ENCODE measurements at regions not wholly inside any gene's neighbourhood (a gene's known extent, or its start where the extent isn't known, plus 50 kb on each side); places are given as distances from the start of the nearest gene placed in this dataset.
"Not testable (repeated sequence)": the region's sequence is repeated elsewhere in the genome, so short reads cannot be mapped to it uniquely, and the experiment has no call there.

DNA sequence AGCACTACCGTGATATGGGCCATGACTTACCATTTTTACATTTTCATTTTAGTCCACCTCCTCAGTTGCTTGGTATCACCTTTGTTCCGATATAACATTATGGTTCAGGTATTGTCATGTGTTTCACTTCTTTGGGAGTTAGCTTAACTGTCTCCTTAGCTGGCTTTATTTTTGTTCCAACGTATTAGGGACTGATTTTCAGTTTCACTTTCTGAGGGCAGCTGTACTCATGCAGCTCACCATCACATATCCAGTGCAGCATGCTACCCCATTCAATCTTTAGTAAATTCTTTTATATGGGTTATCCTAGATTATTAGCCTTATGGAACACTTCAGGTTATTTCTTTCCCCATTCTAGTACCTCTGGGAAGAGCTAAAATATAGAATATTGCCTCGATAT is 362.2 kb upstream of the IRAK1BP1 start:
- DNase-seq (ENCODE audit: low spot score) = no peak

DNA sequence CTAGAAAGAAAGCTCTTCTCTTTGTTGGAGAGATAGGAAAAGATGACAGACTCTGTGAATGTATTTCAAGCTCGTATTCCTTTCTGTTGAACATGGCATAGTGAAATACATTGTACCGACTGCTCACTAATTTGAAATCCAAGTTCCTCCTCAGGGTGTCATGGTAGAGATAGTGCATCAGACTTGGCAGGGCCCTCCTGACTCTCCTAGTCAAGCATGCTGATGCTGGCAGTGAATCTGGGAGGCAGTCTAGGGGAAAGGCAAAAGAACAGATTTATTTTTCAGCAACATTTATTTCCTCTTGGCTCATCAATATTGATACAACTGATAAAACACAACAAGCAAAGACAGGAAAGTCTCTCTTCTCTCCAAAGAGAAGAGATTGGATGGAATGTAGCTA is 356.3 kb upstream of the IRAK1BP1 start:
- DNase-seq (ENCODE audit: low spot score) = no peak

GRCh38 chr6:78513856-78514255 is 353.5 kb upstream of the IRAK1BP1 start:
- no peak for DNase-seq (ENCODE audit: low spot score)

- DNase-seq (ENCODE audit: low spot score) = no peak
Observed at GRCh38 chr6:78515271-78515670, 352.1 kb upstream of the IRAK1BP1 start.

DNA sequence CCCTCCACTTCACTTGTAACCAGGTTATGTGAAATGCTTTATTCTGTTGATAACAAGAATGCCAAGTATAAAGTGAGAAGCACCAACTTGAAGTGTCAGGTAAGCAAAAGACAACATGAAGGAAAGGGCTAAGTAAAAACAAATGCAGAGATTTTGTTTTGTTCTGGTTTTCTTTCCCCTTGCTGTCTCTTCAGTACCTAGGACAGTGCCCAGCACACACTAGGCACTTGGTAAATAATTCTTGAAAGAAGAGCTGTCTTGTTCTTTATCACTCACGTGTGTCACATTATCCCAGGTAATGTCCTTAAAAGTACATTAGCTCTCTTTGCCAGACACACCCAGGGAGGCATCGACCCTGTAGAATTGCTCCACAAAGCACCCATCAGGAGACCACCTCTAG is 350.0 kb upstream of the IRAK1BP1 start:
- no peak for DNase-seq (ENCODE audit: low spot score)

- DNase-seq (ENCODE audit: low spot score) = no peak
Observed at GRCh38 chr6:78523622-78524021, 343.7 kb upstream of the IRAK1BP1 start.

GRCh38 chr6:78525976-78526375 is 341.4 kb upstream of the IRAK1BP1 start:
- DNase-seq (ENCODE audit: low spot score) = no peak

DNA sequence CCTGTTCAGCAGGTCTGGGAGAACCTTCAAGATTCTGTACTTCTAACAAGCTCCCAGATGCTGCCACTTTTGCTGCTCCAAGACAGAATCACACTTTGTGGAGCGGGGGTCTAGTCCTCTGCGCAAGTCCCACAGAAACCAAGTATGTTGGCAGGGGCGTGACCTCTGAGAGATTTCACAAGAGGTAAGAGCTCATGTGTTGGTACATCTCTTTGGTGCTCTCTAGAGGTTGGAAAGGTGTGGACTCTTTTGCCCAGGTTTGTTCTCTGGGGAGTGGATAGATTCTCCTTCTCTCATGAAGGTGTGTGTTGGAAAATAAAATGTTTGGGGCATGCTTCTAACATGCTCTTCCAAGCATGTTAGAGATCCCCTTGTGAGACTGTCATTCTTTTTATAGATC is 340.9 kb upstream of the IRAK1BP1 start:
- DNase-seq (ENCODE audit: low spot score) = no peak

GRCh38 chr6:78528926-78529325 is 338.4 kb upstream of the IRAK1BP1 start:
- no peak for DNase-seq (ENCODE audit: low spot score)

GRCh38 chr6:78530208-78530607 is 337.1 kb upstream of the IRAK1BP1 start:
- no peak for DNase-seq (ENCODE audit: low spot score)

DNA sequence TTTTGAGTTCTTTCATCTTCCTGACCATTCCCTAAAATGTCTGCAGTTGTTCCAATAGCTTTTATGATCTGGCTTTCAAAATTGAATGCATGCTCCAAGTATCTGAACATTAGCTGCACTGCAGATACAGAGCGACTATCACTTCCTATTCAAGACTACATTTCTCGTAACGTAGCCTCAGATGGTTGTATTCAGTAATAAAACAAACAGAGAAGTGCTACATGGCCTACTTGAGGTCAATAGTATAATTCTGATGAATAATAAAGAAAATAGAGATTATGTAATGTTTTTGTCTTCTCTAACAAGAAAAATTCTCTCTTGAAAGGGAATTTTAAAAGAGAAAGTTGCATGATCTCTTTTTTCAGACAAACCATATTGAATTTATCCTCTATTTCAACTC is 333.9 kb upstream of the IRAK1BP1 start:
- DNase-seq (ENCODE audit: low spot score) = no peak

DNA sequence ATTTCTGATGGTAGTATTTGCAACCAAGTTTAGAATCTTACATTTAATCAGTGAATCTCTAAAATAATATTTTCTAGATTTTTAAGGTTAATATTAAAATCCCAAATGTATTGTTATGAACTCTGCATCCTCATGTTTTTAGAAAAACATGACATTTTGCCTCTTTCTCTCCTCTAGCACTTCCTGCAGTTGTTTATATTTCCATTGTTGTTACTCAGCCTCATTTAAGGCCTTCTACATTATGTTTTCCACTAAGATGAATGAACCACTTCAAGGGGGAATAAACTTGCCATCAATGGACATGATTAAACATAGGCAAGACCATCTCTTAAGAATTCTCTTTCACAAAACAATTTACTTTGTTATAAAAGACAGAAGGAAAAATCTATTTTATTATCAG is 333.5 kb upstream of the IRAK1BP1 start:
- no peak for DNase-seq (ENCODE audit: low spot score)

DNA sequence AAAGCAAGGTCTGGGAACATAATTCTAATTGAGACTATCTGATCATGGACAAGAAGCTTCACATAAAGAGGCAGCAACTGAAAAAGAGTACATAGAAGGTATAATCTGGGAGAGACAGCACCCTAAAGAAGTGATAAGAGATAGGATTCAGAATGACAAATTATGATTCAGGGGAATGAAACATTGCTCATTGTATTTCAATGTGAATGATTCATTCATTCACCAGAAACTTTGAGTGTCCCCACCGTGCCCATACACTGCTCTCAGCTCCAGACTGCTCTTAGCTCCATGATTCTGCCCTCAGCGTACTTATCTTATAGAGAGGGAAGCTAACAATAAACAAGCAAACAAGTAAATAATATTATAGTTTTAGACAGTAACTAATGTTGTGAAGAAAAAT is 329.3 kb upstream of the IRAK1BP1 start:
- peak; percentile 2 for DNase-seq (ENCODE audit: low spot score)

- DNase-seq (ENCODE audit: low spot score) = not testable (repeated sequence)
Observed at GRCh38 chr6:78547636-78548035, 319.7 kb upstream of the IRAK1BP1 start.

DNA sequence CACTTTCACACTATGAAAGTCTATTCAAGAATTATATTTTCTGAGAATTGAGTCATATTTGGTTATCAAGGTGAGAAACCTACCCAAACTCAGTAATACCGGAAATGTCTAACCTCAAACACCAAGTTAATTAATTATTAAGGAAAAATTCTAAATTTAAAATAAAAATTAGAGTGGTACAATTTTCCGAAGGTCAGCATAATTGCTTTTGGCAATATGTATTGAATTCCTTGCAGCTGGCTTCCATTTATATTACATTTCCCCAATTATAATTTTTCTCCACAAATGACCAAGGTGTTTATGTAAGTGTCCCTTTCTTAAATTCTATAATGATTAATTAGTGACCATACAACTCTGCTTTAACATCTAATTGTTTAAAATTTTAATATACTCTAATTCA is 316.0 kb upstream of the IRAK1BP1 start:
- no peak for DNase-seq (ENCODE audit: low spot score)

DNA sequence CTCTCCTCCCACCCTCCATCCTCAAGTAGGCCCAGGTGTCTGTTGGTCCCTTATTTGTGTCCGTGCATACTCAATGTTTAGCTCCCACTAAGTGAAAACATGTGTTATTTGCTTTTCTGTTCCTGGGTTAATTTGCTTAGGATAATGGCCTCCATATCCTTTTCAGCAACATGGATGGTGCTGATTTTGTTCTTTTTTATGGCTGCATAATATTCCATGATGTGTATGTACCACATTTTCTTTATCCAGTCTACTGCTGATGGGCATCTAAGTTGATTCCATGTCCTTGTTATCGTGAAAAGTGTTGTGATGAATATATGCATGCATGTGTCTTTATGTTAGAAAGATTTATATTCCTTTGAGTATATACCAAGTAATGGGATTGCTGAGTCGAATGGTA is 314.9 kb upstream of the IRAK1BP1 start:
- DNase-seq (ENCODE audit: low spot score) = no peak

DNA sequence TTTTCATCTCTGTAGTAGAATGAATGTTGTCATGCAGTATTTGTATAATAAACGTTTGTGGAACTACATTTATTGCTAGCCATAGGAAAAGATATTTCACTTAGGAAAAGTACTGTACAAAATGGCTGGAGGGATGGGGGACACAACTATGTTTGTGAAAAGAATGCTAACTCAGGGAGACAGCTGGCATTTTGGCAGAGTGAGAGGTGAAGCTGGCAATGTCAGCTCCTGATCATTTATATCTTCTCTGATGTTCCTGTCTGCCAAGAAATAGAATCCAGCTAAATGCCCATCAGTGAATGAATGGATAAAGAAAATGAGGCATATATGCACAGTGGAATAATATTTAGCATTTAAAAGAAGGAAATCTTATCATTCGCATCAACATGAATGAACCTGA is 313.0 kb upstream of the IRAK1BP1 start:
- no peak for DNase-seq (ENCODE audit: low spot score)

DNA sequence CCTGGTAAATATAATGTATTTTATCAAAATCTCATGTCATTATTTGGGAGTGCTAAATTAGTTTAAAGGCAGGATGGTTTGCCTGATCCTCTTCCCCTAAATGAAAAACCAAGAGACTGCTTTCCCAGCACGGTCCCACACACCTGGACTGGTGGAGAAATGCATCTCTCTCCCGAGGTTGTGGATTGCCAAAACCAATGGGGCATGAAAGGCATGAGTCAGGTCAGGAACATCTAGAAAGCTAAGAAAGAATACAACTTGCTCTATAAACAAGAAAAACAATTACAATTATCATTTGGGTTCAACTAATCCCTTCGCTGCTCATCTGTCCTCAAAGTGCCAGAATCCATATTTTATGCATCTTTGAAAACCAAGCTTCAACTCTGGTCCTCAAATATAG is 308.3 kb upstream of the IRAK1BP1 start:
- no peak for DNase-seq (ENCODE audit: low spot score)

DNA sequence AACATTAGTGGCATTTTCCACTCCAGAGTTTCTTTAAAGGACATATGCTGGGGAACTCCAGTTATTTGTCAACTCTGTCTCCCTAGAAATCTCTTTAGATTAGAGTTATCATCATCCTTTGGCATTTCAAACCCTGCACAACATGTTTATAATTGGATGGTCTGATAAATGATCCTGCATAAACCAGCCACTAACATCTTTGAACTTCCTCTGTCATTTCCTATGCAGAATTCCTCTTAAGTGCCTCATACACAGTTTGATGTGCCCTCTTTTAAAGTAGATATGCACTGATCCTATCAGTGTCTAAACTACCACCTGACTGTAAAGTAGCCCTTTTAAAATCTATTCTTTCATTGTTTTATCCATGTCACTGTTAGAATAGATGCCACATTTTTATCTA is 306.3 kb upstream of the IRAK1BP1 start:
- no peak for DNase-seq (ENCODE audit: low spot score)

DNA sequence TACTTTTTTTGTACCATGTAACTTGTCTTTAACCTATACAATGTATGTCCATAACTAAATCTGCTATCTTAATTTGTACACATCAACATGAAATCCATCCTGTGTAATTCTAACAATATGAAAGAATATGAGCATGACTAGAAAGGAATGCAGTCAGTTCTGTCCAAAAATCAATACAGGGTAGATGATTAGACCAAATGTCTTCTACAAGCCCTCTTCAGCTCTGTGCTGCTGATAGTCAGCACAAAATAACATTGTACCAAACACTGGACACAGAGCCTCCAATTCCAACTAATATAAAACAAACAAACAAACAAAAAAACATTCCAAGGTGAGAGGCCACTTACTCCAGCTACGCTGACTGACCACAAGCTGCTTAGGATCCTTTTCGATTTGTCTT is 301.4 kb upstream of the IRAK1BP1 start:
- DNase-seq (ENCODE audit: low spot score) = no peak

GRCh38 chr6:78570044-78570443 is 297.3 kb upstream of the IRAK1BP1 start:
- no peak for DNase-seq (ENCODE audit: low spot score)

GRCh38 chr6:78577585-78577984 is 289.8 kb upstream of the IRAK1BP1 start:
- DNase-seq (ENCODE audit: low spot score) = no peak

- DNase-seq (ENCODE audit: low spot score) = no peak
Observed at GRCh38 chr6:78578430-78578829, 288.9 kb upstream of the IRAK1BP1 start.

- no peak for DNase-seq (ENCODE audit: low spot score)
Observed at GRCh38 chr6:78580923-78581322, 286.4 kb upstream of the IRAK1BP1 start.

- DNase-seq (ENCODE audit: low spot score) = no peak
Observed at GRCh38 chr6:78583079-78583478, 284.3 kb upstream of the IRAK1BP1 start.

All from hepatic stellate cell (primary cell).